Embryonic facial prominence (tissue), 1 donor: ENCODE measurements at regions not wholly inside any gene's neighbourhood (a gene's known extent, or its start where the extent isn't known, plus 50 kb on each side); places are given as distances from the start of the nearest gene placed in this dataset.

ENCODE experiments used
- DNase-seq: peaks from one replicate; pipeline ENCODE4 v3.0.0-alpha.2; 2016; ENCODE audit errors: extremely low spot score

DNA sequence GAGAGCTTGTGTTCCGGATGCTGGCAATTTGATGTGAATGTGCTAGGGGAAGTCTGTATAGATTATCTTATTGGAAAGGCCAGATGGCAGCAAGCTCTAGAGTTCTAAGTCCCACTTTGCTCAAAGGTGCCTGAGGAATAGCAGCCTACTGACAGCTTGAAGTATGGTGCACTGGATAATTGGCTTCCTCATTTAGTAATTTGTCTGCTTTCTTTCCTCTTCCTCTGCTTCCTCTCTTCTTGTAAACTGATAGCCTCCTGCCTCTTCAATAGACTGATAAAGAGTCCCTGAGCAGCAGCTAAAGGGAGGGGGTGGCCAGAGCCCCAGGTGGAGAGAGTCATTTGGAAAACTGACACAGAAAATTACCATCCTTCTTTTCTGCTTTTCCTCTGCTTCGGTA, 177.3 kb downstream of the FGF1 start:
- no peak for DNase-seq

DNA sequence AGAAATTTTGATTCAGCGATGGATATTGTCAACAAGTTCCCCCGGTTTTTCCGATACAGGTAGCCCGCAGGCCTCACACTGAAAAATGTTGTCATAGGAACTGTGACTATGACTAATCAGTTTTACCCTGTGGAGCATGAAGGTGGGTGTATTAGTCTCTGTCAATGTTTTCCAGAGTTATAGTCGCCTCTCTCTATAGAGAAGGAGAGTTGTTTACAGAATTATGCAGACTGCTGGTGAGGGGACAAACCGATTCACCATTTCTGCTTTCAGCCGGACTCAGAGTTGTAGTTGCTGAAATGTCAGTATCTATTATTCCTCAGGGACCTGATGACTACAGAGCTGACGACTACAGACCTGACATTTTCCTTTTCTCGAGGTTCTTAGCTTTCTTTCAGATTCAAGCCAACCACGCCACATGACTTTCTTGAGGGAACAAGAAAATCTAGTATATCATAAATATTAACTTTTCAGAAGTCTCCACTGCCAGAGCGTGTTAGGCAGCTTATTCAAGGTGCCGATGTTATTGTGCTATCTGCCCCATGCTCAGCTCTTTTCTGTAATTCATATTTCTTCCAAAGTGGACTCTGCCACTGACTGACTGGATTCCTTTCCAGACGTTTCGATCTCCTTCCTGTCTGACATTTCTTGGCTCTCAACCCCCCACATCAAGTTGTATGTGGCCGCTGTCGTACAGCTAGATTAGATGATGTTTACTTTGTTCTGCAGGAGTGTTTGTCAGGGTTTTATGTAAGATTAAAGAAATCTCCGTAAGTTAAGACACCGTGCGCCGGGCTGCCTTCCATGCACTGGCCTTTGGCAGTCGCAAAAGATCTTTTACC, 178.1 kb downstream of the FGF1 start:
- no peak for DNase-seq

DNA sequence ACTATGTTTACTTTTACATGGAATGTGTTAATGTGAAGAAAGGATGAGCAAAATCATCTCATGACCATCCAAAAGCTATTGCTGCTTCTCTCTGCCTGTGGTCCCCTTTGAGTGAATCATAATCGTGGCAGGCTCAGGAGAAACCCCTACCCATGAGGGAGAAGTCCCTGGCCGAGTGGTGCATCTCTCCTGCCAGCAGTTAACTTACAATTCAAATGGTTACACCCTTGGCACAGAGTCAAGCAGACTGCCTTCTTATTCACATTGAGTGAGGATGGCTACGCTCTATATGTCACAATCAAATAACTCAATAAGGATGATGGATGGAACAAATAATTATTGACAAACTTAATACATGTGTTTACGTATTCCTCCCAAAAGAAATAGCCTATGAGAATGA, 179.1 kb downstream of the FGF1 start:
- no peak for DNase-seq

DNA sequence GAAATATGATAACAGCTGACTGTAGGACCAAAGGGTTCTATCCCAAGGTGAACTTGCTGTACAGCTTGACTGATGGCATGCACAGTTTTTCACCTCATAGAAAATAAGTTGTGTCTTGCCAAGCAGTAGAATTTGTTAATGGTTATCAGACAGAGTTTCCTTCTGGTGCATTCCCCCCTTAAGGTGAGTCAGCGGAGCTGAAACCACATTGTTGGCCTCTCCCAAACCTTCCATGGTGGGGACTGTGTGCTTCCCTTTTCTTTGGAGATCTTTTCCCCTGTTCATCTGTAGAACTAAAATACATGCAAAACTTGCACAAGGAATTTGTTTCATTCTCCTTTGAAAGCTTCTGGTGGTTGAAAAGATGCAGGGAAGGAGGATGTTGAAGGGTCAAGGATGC, 179.8 kb downstream of the FGF1 start:
- no peak for DNase-seq

DNA sequence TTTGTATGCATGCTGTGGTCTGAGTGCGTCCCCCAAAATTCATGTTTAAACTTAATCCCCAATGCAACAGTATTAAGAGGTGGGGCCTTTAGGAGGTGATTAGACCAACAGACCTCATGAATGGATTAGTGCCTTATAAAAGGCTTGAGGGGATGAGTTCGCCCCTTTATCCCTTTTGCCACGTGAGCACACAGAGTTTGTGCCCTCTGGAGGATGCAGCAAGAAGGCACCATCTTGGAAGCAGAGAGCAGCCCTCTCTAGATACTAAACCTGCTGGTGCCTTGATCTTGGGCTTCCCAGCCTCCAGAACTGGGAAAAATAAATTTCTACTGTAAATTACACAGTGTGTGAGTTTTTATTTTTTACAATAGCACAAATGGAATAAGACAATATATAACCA, 177.1 kb upstream of the SPRY4 start:
- DNase-seq: no peak

DNA sequence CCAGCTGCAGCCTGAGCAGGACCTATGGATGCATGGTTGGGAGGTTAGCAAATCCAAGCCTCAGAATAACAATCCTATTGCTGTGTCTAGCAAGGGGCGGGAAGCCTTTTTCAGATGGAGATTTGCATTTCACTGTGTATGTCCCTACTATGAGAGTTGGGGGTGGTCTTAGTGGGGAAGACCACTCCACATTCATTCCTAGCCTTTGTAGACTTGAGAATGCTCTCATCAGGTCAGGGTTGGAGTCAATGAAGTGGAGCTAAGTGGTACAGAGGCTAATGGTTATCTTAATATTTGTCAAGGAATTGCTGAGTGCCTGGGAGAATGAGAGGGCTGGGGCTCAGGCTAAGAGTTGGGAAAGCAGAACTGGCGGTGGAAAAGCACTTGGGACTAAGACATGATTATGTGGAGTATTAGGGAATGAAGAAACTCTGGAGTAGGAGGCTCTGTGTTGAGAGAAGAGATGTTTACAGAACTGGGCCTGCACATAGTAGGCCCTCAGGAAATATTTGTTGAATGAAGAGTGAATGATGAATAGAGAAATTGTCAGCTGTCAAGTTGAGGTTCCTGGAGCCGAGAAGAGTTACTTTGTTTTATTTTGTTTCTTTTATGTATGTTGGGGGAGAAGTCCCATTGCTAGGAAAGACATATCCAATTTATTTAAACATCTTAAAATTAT, 175.5 kb upstream of the SPRY4 start:
- no peak for DNase-seq

DNA sequence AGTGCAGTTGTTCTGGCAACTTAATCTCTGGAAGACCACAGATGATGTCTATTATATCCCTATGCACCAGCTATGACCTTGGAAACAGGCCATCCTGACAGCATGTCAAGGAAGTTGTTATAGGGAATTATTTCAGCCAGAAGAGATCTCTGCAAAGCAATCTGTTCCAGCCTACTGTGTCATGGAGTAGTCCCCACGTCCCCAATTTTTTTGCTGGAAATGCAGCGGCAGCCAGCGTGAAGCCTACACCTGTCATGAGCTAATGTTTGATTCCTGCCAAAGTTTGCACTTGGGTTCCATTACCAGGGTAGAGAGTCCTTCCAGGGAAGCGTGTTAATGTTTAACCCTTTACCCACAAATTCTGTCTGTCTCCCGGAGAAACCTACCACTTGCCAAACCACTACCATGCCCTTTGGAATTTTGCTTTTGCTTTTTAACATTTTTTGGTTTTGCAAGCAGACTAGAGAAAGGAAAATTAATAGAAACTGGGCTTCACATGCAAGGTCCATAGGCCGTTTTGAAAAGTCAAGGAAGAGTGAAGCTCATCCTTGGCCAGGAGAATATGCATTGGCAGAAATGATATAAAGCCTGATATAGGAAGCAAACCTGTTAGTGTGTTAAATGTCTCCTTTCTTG, 174.9 kb upstream of the SPRY4 start:
- no peak for DNase-seq

DNA sequence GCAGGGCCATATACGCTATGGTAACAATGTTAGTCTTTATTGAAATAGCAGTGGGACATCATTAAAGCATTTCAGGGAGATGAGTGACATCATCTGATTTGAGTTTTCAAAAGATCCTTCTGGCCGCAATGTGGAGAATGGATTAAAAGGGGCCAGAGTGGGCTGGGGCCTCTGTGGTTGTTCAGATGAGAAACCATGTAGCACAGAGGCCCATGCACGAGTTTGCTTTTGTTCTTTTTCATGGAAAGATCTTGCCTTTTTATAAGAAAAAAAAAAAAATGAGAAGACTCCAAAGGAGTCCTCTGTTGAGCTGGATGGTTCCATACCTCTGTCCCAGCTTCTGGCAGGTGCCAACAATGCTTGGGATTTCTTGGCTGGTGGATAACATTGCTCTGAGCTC, 173.5 kb upstream of the SPRY4 start:
- DNase-seq: no peak

DNA sequence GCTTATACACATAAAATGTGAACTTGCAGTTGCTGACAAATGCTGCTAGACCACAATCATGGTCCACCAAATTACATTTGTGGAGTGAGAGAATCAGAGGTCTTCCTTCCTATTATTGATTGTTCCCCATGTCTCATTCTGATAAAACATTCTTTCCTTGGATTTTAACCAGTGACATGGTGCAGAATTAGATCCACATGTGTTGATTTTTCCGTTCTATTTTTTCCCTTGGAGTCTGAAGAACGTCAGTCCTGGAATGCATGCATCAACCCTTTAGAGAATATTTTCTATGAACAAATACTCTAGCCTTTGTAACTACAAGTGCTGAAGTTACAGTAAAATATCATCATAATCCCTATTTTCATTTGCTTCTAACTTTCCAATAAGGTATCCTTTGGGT, 170.7 kb upstream of the SPRY4 start:
- peak; percentile 44 for DNase-seq

DNA sequence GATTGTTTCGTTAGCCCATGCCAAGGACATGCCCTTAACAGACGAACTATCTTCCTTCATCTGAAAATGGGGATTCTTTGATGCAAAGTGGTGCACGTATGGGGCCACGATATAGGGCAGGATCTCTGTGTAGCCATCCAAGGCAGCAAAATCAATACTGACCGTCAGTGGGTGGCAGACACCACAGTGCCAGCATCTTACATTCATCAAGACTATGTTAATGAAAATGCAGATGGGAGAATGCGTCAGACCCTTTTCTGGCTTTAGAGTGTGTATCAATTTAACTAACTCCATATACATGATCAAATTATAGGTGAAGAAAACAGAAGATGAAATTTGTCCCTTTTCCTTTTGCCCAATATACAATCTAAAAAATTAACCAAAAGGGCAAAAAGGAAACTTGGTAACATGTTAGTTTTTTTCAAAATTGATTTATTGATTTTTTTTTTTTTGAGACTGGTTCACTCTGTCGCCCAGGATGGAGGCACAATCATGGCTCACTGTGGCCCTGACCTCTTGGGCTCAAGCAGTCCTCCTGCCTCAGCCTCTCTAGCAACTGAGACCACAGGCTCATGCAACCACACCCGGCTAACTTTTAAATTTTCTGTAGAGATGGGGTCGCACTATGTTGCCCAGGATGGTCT, 169.2 kb upstream of the SPRY4 start:
- DNase-seq: no peak

DNA sequence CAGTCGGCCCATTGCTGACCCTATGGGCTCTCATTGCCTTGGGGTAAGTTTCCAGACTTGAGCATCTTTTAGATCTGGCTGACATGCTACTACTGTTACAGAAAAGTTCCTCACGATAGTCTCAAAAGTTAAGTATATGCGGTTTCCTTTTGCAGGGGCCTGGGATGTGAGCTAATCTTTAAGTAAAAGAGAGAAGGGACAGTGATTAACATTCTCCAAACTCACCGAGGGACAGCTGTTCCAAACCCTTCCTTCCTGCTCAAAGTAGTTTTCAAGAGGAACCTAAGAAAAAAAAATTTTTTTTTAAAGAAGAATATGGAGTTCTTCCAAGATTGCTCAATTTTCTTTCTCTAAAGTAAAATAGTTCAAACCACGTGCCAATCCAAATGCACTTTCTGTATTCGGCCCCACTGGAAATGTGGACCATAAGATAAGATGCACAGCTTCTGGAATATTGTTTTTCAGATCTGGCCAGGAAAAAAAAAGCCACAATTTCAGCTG, 168.0 kb upstream of the SPRY4 start:
- DNase-seq: no peak

DNA sequence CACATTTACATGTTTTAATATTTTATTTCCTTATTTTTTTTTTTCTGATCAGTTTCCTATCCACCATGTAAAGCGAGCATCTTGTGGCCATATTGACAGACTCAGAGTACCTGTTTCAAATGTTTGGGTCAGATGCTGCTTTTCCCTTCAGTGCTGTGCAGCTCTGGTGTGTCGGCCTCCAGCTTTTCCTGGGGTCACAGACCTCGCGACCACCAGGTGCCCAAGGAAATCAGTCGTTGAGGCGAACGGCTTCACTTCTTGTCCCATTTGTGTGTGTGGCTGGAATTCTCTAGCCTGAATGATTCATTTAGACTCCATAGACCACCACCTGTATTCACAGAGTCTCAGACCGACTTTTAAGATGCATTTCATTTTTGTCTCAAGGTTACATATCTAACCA, 166.9 kb upstream of the SPRY4 start:
- no peak for DNase-seq

DNA sequence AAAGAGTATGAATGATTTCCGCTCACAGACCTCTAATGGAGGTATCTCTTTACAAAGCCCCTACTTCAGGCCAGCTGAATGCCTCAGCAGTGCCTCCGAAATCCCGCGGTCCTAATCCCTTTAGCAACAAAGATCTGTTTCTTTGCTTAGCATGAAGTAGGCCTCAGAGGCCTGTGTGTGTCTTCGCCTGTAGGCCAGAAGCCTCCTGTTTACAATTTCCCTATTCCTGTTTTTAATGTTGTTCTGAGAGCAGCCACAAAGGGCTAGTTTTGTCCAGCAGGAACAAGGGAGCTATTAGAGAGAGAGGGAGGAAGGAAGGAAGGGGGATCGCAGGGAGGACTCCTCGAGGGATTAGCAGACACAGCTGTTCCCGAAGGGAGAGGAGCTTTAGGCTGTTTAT, 166.4 kb upstream of the SPRY4 start:
- DNase-seq: peak; percentile 55

DNA sequence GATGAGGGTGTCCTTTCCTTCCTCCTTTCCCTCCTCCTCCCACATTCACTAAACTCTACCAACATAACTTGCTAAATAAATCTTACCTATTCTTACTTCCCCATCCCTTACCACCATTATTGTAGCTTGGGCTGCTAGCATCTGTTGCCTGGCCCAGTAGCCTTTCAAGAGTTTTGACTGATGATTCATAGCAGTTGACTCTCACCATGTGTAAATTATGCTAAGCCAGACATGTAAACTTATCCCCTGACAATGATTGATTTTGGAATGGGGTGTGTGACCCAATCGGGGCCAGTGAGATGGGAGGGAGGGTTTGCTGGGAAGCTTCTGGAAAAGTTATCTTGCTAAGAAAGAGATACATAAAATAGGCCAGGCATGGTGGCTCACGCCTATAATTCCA, 161.8 kb upstream of the SPRY4 start:
- DNase-seq: no peak

DNA sequence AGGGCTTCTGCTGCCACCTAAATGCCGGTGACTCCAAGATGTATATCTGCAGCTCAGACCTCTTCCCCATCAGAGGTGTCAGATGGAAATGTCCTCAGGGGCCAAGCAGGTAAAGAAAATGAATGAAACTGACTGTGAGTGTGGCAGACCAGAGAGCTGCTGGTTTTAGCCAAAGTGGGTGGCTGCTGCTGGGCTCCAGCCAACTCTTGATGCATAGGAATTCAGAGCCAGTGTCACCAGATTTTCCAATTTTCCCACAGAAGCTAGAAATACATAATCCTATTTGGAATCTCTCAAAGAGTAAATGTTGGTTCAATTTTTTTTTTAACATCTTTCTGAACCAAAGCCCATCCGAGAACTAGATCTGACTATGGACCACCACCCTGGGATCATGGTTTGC, 161.2 kb upstream of the SPRY4 start:
- no peak for DNase-seq

DNA sequence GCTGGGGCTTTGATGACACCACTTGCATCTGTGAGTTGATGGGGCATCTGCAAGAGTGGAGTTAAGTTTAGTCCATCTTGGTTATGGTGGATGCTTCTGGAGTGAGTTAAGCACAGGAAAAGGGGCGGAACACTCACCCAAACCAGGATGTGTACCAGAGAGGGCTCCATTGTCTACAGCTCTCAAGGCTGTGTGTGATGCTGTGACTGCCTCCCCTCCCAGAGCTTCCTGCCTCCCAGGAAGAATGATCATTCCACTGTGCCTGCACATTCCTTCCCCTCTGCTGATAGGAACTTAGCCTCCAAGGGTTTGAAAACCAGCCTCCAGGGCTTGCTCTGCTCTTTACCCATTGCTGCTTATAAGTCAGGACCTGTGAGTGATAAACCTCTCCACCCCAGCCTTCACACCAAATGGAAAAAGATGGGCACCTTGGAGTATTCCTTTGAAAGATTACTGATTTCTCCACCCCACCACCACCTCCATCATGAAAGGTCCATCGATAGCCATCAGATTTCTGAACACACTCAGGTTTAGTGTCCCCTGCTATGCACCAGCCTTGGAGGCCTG, 160.1 kb upstream of the SPRY4 start:
- no peak for DNase-seq

DNA sequence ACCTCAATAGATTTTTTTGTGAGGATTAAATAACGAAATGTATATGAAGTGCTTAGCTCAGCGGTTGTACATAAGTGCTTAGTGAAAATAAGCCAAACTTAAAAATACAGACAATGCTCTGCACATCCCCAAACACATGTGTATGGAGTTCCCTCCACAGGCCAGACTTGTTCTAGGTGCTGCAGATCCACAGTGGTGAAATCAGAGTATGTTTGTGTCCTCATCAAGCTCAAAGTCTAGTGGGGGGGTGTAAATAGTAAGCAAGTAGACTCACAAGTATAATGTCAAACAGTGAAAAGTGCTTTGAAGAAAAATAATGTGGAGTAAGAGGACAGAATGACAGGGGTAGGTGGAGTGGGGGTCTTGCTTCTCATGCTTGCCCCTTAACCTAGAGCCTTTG, 157.4 kb upstream of the SPRY4 start:
- DNase-seq: no peak

DNA sequence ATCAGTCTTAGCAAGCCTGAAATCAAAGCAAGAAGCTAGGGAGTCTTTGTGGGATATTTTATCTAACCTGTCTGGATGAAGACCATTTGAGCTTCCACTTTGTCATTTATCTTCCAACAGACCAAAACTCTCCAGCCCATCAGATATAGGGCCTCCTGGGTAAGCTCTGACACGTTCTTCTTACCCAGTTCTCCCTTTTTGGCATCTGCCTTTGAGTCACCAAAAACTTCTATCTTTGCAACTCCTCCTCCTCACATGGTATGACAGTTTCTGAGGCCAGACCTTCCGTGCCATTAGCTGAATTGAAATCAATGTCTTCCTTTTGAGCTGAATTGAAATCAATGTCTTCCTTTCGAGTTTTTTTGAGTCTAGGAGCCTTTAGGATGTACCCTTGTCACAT, 156.6 kb upstream of the SPRY4 start:
- DNase-seq: no peak

DNA sequence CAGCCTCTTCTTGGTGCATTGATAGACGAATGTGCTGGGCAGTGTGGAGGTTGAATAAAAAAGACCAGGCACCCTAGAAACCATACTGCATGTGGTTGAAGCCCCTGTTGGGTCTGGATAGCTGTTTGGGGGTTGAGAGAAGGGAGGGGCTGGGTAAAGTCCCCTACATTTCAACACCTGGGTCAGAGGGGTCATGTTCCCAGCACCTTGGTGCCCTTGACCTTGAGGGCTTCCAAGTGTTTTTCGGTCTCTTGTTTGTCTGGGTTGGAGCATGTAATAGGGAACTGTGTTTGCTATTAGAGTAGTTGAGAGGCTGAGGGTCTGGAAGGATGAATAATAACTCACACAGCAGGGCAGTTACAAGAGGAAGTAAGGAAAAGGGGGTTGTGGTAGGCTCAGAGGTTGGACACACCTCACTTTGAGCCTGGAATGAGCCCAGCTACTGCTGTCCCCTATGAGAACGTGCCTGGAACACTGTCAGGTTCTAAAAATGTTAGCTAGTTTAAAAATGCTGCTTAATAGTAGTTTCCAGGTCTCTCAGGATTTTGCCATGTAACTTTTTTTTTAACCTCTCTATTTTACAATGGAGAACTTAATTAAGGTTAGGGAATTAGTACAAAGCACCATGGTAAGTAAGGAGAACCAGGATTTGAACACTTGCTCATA, 155.2 kb upstream of the SPRY4 start:
- no peak for DNase-seq

DNA sequence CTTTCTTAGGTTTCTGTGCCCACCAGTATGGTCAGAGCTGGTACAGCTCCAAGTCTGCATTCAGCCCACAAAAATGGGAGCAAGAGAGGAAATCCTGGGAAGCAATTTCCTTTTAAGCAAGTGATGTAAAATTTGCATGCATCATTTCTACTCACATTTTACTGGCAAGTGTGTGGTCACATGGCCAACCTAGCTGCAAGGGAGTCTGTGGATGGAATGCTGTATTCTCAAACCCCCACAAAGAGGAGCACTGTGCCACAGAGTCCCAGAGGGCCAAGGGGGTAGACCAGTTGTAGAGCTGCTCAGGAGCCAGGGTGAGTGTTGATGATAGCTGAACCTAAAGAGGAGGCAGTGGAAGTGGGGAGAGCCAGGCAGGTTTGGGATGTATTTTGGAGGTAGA, 154.3 kb upstream of the SPRY4 start:
- DNase-seq: no peak

DNA sequence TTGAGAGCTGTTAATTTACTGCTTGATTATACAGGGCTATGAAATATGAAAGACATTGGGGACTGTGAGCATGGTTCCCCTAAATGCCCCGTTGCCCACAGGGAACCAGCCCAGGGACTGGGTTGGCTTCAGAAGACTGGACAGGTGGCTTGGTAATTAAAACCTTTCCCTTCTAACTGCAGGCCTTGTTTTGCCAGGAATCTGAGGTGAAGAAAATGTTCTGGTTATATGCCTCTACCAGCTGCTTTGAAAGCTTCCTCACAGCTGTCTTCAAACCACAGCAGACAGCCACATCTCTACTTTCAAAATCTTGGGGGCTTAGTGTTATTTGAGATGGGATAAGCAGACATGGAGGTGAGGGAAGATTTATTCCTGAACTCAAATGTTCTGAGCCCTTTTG, 153.3 kb upstream of the SPRY4 start:
- DNase-seq: no peak
